GM19023 (cell line): ENCODE measurements at regions not wholly inside any gene's neighbourhood (a gene's known extent, or its start where the extent isn't known, plus 50 kb on each side); places are given as distances from the start of the nearest gene placed in this dataset.

ENCODE experiments used
- ATAC-seq: cut with Tn5 transposase; IDR thresholded peaks from one replicate; pipeline ENCODE4 v1.9.1; 2021; ENCODE audit warnings: mild to moderate bottlenecking, moderate library complexity; ENCODE audit not compliant: unreplicated experiment

DNA sequence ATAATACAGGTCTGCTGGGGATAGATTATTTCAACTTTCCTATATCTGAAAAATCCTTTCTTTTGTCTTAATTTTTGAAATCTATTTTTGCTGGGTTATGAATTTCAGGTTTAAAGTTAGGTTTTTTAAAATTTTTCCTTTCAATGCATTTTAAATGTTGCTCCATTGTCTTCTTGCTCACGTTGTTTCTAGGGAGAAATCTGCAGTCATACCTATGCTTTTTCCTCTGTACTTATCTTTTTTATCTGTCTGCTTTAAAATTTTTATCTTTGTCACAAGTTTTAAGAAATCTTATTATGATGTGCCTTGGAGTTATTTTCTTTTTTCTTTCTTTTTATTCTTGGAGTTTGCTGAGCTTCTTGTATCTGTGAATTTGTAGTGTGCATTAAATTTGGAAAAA is 412.0 kb upstream of the KIF2A start:
- ATAC-seq: no peak

DNA sequence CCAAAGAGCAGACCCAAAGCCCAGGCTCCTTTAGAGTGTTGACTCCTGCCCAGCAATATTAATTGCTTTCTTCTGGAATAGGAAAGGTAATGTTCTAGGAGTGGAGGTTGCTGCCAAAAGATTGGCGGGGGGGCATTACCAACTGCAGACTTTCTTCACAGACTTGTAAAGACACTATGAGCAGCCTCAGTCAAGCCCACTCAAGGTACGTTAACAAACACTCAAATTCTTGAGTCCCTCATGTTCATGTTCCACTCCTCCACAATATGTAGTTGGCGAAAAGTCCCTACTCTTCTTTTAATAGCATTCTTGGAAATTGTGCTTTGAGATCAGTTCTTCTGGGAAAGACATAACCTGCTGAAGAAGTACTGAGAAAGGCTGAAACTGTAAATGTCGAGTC is 409.2 kb upstream of the KIF2A start:
- ATAC-seq: no peak

DNA sequence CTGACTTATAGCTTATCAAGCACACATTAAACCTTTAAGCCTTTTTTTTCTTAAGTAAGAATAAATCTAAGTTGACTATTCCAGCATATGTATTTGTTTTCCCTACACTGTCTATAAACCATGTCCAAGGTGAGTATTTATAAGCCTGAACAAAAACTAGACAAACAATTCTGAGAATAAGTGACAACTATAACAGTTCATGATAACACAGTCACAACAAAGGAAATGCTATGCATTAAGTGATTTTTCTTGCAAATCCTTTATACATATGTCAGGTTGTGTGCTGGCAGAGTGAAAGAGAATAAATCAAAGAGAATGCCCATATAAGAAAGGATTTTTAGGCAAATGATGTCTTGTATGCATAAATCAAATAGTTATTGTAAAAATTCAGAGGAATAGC is 408.8 kb upstream of the KIF2A start:
- no peak for ATAC-seq

DNA sequence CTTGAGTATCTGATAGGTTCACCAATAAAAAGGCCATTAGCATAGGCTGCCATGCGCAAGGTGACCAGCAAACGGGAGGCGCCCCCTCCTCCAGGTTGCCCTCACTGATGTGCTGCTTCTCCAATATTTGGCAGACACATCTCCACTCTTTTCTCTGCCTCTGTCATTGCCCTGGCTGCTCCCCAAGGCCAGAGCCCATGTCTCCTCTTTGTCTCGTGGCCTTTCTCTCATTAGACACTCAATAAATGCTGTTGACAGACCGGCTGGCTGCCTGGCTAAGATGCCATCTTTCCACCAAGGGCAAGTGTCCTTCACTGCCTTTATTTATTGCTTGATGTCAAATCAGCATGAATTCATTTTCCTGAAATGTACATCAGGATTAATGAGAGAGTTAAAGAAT is 404.0 kb upstream of the KIF2A start:
- no peak for ATAC-seq

DNA sequence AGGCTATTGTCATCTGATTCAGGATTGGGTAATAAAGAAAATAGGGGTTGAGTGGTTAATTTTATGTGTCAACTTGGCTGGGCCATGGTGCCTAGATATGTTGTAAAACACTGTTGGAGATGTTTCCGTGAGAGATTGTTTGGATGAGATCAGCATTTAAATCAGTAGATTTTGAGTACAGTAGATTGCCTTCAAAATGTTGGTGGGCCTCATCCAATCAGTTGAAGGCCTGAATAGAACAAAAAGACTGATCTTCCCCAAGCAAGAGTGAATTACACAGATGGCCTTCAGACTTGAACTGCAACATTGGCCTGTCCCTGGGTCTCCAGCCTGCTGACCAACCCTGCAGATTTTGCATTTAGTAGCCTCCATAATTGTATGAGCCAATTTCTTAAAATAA is 401.3 kb upstream of the KIF2A start:
- ATAC-seq: no peak

DNA sequence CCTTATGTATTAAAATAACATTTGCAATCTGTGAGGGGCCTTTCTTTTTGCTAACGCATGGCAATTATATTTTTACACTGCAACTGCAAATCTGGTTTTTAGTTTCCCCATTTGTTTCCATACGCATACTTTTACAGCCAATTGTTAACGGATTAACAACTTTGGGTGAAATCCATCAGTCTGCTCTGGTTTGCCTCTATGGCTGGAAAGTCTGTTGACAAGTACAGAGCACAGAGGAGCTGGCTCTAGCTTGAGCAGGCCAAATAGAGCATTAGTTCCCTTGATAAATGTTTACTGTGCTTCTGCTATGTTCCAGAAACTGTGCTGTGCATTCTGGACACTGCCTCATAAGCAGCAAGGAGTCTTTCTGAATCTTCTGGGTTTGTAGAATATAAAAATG is 400.4 kb upstream of the KIF2A start:
- no peak for ATAC-seq

DNA sequence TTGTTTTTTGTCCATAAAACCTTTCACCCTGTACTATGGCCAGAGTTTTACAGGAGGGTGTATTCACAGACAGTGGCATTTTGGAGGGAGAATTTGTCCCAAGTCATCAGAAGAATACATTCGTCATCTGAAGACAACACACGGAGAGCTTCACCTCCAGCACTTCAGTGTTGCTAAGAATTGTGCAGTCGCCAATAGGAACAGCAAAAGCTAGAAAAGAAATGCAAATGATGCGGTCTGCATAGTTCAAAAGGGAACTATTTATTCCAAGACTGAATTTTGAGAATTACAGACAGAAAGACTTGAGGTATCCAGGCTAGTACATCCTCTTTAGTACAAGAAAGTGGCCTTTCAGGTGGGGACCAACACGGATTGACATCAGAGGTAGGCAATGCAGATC is 399.2 kb upstream of the KIF2A start:
- ATAC-seq: no peak

DNA sequence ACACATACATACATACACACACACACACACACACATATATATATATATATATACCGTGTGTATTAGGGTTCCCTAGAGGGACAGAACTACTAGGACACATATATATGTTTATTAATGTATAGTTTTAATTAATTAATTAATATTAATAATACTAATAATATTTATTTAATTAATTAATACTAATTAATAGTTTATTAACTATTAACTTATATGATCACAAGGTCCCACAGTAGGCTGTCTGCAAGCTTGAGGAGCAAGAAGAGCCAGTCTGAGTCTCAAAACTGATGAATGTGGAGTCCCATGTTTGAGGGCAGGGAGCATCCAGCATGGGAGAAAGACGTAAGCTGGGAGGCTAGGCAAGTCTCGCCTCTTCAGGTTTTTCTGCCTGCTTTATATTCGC is 398.0 kb upstream of the KIF2A start:
- ATAC-seq: no peak

DNA sequence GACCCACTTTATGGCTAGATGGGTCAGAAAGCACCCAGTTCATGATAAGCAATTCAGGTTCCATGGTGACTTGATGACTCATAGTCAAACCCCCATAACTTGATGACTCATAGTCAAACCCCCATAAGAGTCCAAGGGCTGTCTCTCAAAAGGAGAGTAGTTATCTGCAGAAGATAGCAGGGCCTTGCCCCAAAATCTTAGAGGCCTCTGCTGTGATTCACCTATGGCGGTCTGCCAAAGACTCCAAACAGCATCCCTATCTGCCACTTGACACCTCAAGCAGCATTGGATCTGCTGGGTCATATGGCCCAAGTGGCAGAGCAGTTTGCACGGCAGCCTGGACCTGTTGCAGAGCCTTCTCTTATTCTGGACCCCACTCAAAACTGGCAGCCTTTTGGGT is 395.2 kb upstream of the KIF2A start:
- ATAC-seq: no peak

DNA sequence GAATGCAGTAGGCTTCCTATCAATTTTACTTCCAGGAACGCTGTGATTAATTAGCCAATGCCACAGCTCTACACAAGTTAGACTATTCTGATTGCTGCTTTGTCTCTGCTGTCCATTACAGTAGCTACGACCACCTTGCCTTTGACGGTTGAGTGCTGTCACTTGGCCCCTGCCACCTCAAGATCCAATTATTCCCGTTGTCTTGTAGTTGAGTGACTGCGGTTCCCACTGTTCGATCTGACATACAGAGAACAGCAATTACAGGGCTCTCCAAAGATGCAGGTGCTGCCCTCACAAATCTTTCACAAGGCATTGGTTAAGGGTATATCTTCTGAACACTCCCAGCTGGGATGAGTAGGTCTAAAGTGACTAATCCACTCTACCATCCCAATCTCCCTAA is 393.4 kb upstream of the KIF2A start:
- no peak for ATAC-seq

DNA sequence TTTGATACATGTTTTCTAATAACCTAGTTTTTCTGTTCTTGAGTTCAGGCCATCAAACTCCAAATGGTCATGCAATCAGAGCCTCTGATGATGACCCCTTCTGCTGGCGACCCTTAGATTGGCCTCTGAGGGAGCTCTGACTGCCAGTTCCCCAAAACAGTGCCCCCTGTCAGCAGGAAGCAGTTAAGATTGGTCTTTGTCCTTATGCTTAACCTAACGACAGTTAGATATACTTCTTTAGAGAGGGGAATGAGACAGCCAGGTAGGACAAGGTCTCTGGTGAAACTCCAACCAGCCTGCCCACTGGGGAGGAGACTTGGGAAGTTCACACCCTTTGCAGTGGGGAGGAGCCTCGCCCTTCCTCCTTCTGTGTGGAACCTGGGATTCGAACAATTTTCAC is 390.4 kb upstream of the KIF2A start:
- no peak for ATAC-seq

DNA sequence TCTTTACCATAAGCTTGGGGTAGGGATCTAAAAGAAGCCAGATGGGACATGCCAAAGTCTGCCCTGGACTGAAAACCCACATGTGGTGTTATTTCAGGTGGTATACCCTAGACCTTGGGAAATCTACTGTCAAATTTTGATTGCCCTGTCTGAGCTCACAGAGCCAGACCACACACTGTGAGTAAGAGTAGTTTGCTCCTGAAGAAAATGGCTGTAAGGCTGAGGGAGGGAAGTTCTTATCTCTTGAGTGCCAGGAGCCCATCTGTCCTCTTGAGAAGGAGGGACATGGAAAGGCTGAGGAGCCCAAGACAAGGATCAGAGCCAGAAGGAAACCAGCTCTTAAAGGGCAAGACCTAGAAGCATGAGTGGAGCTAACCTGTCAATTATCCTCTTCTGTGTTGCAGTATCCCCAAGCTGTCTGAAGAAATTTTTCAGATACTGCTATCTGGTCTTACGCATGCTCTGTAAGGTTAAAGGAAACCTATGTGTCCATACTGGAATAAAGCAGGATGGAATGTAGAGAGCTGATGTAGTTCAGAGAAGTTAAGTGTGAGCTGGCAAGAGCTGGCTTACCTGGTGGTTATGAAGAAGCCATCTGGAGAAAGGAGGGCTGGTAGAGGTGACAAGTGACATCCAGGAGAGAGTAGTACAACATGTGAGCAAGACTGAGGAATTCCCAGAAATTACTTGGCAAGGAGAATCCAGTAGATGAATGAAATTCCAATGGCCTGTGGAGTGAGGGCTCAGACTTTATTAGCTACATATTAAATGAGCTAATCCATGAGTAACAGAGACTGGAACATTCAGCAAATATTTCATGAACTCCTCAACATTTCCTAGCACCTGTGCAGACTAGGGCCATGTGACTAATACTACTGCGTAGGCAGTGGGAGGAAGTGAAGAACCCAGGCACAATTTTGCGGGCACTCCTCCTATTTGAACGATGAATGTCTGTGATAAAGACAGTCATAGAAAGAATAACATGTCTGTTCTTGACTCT is 389.1 kb upstream of the KIF2A start:
- ATAC-seq: no peak

DNA sequence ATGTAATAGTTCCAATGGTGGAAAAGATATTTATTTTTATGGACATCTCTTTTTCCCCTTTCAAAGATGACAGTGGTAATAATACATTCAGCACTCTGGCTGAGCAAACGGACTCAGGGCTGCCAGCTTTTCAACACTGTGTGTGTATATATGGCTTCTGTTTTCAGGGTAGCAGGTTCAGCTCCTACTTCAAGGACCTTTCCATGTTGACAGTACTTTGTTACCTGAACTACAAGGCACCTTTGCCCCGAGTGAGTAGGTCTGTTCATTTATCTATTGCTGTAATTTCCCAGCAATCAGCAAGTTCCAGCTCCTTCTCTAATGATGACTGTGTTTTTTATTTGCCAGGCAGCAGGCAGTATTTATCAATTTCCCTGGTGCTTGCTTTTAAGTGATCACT is 387.4 kb upstream of the KIF2A start:
- ATAC-seq: no peak

DNA sequence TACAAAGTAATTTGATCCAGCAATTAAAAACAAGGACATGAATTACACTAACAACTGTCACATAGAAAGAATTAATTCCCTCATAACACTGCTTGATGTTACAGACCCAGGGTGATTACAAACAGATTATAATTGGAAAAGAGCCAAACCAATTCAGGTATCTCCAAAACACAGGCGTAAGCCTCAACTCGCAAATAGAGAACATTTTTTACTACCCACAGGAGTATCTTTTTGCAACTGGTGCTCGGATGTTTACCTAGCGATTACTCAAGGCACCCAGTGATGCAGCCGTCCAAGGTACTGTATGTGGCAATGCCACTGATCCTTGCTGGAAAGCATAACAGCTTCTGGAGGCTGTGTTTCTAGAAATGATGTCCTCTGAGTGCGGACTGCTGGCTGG is 386.1 kb upstream of the KIF2A start:
- ATAC-seq: no peak

DNA sequence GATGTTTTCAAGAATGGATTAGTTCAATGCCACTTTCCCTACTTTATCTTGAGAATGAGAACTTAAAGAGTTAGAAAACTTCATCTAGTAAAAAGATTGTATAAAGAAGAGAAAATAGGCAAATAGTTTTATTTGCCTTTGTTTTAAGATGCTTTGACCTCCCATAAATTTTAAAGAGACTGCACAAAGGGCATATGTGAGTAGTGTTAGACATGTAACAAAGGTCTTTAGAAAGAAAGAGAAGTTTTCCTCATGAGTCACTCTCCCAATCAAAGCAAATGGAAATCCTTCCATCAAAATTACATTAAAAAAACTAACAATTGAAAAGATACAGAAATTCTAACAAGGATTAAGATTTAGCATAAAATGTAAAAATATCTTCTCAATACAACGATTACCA is 381.8 kb upstream of the KIF2A start:
- no peak for ATAC-seq

DNA sequence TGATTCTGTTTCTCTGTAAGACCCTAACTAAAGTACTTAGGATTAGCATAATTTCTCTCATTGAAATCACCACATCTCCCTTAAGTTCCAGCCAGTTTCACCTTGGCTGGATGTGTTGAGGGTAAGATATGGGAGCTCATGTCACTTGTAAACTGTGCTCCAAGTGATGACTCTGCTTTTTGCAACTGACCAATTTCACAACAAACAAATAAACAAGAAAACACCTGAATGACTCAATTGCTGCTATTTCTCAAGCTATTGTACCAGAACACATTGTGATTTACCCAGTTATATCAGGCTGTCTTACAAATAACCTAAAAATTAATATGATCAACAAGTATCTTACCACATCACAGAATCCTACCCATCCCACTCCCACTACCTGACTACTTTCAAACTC is 379.1 kb upstream of the KIF2A start:
- no peak for ATAC-seq

DNA sequence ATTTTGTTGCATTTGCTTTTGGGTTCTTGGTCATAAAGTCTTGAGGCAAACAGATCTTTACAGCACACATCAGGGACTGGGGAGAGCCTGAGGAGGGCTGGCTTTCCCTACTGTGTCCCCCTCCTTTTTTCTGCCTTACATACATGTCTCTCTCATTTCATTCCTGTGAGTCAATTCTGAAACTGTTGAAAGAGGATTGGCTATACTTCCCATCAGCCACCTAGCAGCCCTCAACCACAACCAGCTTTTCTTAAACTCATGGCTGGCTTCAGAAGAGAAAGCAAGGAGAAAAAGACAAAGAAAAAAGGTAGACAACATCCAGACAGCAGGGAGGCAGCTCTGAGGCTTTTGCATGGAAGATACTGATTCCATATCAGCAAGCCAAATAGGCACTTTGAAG is 374.8 kb upstream of the KIF2A start:
- ATAC-seq: no peak

DNA sequence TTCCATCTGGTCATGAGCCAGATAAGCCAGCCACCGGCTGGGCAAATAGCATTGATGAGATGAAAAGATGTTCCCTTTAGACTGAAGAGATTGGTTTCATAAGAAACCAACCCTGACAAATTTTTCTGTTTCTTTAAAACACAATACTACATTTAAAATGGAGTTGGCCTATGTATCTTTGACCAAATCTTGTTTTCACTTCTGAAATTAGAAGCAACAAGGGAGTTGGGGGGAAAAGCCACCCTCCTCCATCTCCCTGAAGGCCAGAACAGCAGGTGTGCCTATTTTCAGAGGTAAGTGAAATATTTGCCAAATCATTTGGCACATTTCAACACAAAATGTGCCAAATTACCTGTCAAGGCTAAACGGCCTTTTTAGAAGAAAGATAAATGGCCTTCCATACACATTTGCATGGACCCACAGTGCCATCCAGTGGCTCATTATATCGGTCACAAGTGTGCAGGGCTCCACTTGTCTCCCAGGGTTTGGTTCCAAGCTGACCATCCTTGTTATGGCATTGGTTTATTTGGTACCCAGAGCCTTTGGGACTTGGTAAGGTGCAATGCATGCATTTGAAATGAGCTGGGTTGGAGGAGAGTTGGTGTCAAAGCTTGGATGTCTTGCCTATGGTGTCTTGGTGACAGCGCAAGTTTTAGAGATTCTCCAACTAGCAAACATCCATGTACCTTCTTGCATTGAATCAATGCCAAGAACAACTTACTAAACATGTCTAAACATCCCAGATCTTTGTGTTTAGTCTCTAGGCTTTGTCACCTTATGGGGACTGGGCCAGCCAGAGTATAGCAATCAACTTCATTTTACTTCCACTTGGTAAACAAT is 372.0 kb upstream of the KIF2A start:
- no peak for ATAC-seq

DNA sequence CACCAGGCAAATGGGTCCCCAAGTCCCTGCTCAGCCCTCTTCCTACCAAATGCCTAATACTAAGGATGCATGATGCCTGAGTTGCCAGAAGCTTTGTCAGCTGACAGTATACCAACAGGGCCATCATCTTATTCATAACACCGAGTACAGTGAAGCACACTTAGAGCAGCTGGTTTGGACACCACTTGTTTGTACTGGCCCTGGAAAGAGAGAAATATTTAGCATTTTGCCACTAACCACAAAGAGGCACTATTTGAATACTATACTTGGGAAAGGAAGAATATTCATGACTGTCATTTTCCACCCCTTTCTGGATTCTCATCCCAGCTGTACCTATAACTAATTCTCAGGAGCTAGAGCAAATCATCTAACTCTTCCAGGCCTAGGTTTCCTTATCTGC is 364.4 kb upstream of the KIF2A start:
- no peak for ATAC-seq

DNA sequence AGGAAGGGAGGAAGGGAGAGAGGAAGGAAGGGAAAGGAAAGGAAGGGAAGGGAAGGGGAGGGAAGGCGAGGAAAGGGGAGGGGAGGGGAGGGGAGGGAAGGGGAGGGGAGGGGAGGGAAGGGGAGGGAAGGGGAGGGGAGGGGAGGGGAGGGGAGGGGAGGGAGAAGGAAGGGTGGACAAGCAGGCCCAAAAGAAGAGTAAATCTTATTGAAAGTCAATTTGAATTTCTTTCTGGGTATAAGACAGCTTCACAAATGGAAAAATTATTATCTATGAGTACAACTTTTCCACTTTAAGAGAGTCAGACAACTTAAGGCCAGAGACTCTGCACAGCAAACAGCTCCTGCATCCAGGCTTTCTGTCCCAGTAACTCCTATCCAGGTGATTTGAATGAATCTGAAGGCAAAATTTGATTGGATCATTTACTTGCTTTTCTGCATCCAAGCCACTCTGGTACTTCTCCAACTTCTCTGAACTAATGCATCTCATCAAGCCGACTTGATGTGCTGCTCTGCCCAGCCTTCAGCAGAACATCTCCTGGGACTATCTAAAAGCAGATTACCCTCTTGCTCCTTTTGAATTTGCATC is 363.4 kb upstream of the KIF2A start:
- no peak for ATAC-seq

DNA sequence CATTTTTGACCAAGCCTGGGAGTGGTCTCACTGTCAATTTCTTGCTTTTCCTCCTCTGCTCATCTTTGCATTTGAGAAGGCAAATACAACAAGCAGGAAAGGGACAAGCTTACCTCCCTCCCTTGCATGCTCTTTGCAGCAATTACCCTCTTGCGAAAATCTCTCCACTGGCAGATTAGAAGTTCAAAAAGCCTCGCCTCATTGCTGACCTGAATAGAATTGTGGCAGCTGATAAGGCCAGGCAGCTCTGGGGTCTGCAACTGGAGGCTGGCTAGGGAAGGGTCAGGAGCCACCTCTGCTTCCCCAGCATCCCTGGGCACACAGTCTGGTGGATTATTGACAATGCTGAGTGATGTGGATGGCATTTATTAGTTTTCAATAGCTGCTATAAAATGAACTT is 362.3 kb upstream of the KIF2A start:
- no peak for ATAC-seq

DNA sequence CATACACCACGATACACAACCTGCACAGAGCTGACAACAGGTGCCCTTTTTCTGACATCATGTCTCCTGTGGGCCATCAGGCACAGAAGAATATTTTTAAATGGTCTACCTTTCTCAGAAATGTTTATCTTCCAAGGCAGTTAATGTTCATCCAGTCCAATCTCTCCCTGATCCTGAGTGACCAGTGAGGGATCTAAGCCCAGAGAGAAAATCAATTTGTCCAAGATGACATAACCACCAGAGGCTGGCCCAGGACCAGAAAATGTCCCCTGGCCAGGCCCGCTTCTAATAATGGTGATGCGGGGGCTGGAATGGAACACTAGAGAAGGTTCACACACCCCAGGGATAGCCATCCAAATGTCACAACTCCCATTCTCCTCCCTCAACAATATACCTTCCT is 357.9 kb upstream of the KIF2A start:
- no peak for ATAC-seq
